ENCODE measurements at regions not wholly inside any gene's neighbourhood (a gene's known extent, or its start where the extent isn't known, plus 50 kb on each side); places are given as distances from the start of the nearest gene placed in this dataset.

DNA sequence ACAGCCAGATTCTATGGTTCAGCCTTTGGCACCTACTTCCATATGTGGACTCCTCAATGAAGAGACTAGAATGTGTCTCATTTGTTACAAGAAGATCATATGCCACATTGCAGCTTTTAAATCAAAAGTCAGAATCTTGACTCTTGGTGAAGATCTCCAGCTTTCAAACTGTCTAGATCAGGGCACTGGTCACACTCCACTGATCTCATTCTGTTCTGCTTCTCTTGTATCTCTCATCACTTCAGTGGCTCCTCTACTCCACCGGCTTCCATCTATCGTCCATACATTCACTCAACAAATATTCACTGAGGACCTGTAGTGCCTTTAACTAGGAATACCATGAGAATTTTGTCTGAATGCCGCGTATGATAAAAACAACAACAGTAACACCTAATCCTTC is 203.3 kb upstream of the LPP start:
- TF ChIP-seq ZSCAN29 (IDR thresholded peaks at IDR 0.05) (no peak), MEF2B (IDR thresholded peaks at IDR 0.05; ENCODE audit: partially characterized antibody, poor library complexity, severe bottlenecking) (no peak), MXI1 (IDR thresholded peaks at IDR 0.05; ENCODE audit: low read depth, low read length) (no peak), POLR2AphosphoS5 (IDR thresholded peaks at IDR 0.05; ENCODE audit: low read length) (no peak)
- ChIA-PET RAD21 (ENCODE audit: unreplicated experiment) (no interaction called here), POLR2A (no interaction called here), CTCF (interaction anchor here (0.9 kb wide), 1 partner anchor 10 kb away, joined by 4 read pairs; no protein-coding TSS in a partner anchor), SMC1A (ENCODE audit: uncharacterized antibody, unreplicated experiment) (interaction anchor here (0.6 to 1.1 kb wide), 3 partner anchors 10 to 37 kb away, joined by 3 to 4 read pairs (median 3); no protein-coding TSS in a partner anchor)
- no peak overlapping the region for H3K4me2 ChIP-seq (ENCODE audit: control insufficient read depth, insufficient read depth)
- DNase-seq (ENCODE audit: low read depth, low spot score) (no peak), ATAC-seq (no peak), FAIRE-seq (no peak)
- intact Hi-C loops (cut with micrococcal nuclease; ENCODE audit: unreplicated experiment) (no loop called here), in situ Hi-C loops (cut with MboI) (no loop called here)
- 52% methylated on average over 4 of the region's 4 CpGs for WGBS (ENCODE audit: insufficient coverage, insufficient replicate concordance, low lambda C conversion rate, missing lambda C conversion rate)
- H3K9me3 ChIP-seq (replicated peaks; ENCODE audit: control insufficient read depth, insufficient read depth, low read length), result no peaks in the 10 kb centered on the region; the same call in 2 of the 3 replicates
- no peaks in the 10 kb centered on the region for H3K4me1 ChIP-seq (ENCODE audit: control insufficient read depth, insufficient read depth, low read length)
- no peak overlapping the region for H2AFZ ChIP-seq (ENCODE audit: control insufficient read depth, low read depth, low read length)
- H3K4me3 ChIP-seq, result no peak overlapping the region
- no peaks in the 10 kb centered on the region for H3K79me2 ChIP-seq (ENCODE audit: control insufficient read depth, insufficient read depth, low read length)
- no peaks in the 10 kb centered on the region for H4K20me1 ChIP-seq (ENCODE audit: control insufficient read depth, insufficient read depth)
- no peak overlapping the region for H3K27ac ChIP-seq (ENCODE audit: control insufficient read depth, insufficient read depth)
- H3K9ac ChIP-seq (ENCODE audit: control insufficient read depth, insufficient read depth, low read length), result no peak overlapping the region
- no peaks in the 10 kb centered on the region for H3K36me3 ChIP-seq (ENCODE audit: control insufficient read depth in 2 of 2, insufficient read depth in 2 of 2, low read length in 1 of 2)
- BruUV-seq (replicated peaks), result no TSS peak
- peaks cover 14 to 18% of the 10 kb centered on the region in 2 experiments; a peak in 3 of 4 replicates for H3K27me3 ChIP-seq (replicated peaks in 1 of 2; ENCODE audit: control insufficient read depth in 2 of 2, insufficient read depth in 2 of 2, low read length in 1 of 2)

- intact Hi-C loops (cut with micrococcal nuclease; ENCODE audit: unreplicated experiment) (no loop called here), in situ Hi-C loops (cut with MboI) (no loop called here)
- POLR2A ChIA-PET, result no interaction called here
Observed at GRCh38 chr3:187951452-187952190, 202.3 kb upstream of the LPP start.

More at GRCh38 chr3:187951452-187952190, 202.3 kb upstream of the LPP start:
- H3K36me3 ChIP-seq (ENCODE audit: control insufficient read depth in 2 of 2, insufficient read depth in 2 of 2, low read length in 1 of 2), result no peaks in the 10 kb centered on the region
- H3K4me1 ChIP-seq (ENCODE audit: control insufficient read depth, insufficient read depth, low read length), result no peaks in the 10 kb centered on the region
- ATAC-seq (no peak), DNase-seq (ENCODE audit: low read depth, low spot score) (no peak), FAIRE-seq (no peak)
- CTCF ChIA-PET, result no interaction called here
- no peak overlapping the region for H3K9ac ChIP-seq (ENCODE audit: control insufficient read depth, insufficient read depth, low read length)
- TF ChIP-seq BCL11A (IDR thresholded peaks at IDR 0.05; ENCODE audit: low read depth, low read length), result no peak
- TF ChIP-seq CHD1 (IDR thresholded peaks at IDR 0.05; ENCODE audit: low read depth, low read length), result no peak
- no peaks in the 10 kb centered on the region for H4K20me1 ChIP-seq (ENCODE audit: control insufficient read depth, insufficient read depth)
- no peaks in the 10 kb centered on the region for H3K79me2 ChIP-seq (ENCODE audit: control insufficient read depth, insufficient read depth, low read length)
- RAD21 ChIA-PET (ENCODE audit: unreplicated experiment), result no interaction called here
- H3K9me3 ChIP-seq (replicated peaks; ENCODE audit: control insufficient read depth, insufficient read depth, low read length), result no peaks in the 10 kb centered on the region; the same call in 2 of the 3 replicates
- H3K27ac ChIP-seq (ENCODE audit: control insufficient read depth, insufficient read depth), result no peak overlapping the region
- no TSS peak for BruUV-seq (replicated peaks)
- peaks cover 10 to 18% of the 10 kb centered on the region in 2 experiments; a peak in 3 of 4 replicates for H3K27me3 ChIP-seq (replicated peaks in 1 of 2; ENCODE audit: control insufficient read depth in 2 of 2, insufficient read depth in 2 of 2, low read length in 1 of 2)
- no peak overlapping the region for H3K4me2 ChIP-seq (ENCODE audit: control insufficient read depth, insufficient read depth)
- SMC1A ChIA-PET (ENCODE audit: uncharacterized antibody, unreplicated experiment), result no interaction called here
- 5% methylated on average over 1 of the region's 1 CpG for WGBS (ENCODE audit: insufficient coverage, insufficient replicate concordance, low lambda C conversion rate, missing lambda C conversion rate)
- H3K4me3 ChIP-seq, result no peak overlapping the region
- no peak overlapping the region for H2AFZ ChIP-seq (ENCODE audit: control insufficient read depth, low read depth, low read length)
